Trophoblast cell (in vitro differentiated cells and primary cell): ENCODE measurements at regions not wholly inside any gene's neighbourhood (a gene's known extent, or its start where the extent isn't known, plus 50 kb on each side); places are given as distances from the start of the nearest gene placed in this dataset.

ENCODE experiments used
- DNase-seq, 2 donors: peaks; one replicate each; pipeline ENCODE4 v3.0.0-alpha.2; 2016
- H2AFZ ChIP-seq: 2 replicates; pipeline ENCODE4 v1.6.1; 2013; ENCODE audit warnings: low read length, moderate library complexity, mild to moderate bottlenecking; ENCODE audit not compliant: insufficient read depth, poor library complexity
- H2AK5ac ChIP-seq: 2 replicates; pipeline ENCODE4 v1.6.1; 2013; ENCODE audit warnings: mild to moderate bottlenecking, low read length
- H2BK120ac ChIP-seq: 2 replicates; pipeline ENCODE4 v1.6.1; 2013; ENCODE audit warnings: low read length, mild to moderate bottlenecking, moderate library complexity; ENCODE audit not compliant: insufficient read depth, poor library complexity
- H2BK12ac ChIP-seq: 2 replicates; pipeline ENCODE4 v1.6.1; 2013; ENCODE audit warnings: mild to moderate bottlenecking, low read length, moderate library complexity
- H2BK5ac ChIP-seq: 2 replicates; pipeline ENCODE4 v1.6.1; 2013; ENCODE audit warnings: low read length, low read depth, moderate library complexity, mild to moderate bottlenecking; ENCODE audit not compliant: poor library complexity
- H3K14ac ChIP-seq: 2 replicates; pipeline ENCODE4 v1.6.1; 2013; ENCODE audit warnings: mild to moderate bottlenecking, low read length
- H3K18ac ChIP-seq: 2 replicates; pipeline ENCODE4 v1.6.1; 2013; ENCODE audit warnings: mild to moderate bottlenecking, low read length
- H3K23ac ChIP-seq: 2 replicates; pipeline ENCODE4 v1.6.1; 2013; ENCODE audit warnings: low read length
- H3K27ac ChIP-seq: 2 replicates; pipeline ENCODE4 v1.5.1; 2013; ENCODE audit warnings: low read depth, mild to moderate bottlenecking, inconsistent platforms, low read length, moderate library complexity
- H3K27me3 ChIP-seq: 2 replicates; pipeline ENCODE4 v1.6.1; 2013; ENCODE audit warnings: inconsistent platforms, mild to moderate bottlenecking, low read length, moderate library complexity; ENCODE audit not compliant: insufficient read depth
- H3K36me3 ChIP-seq, 2 experiments: 1 replicate in 1 of 2; 2 replicates in 1 of 2; pipeline ENCODE4 v1.6.1; 2013; ENCODE audit warnings: low read length in 2 of 2, mild to moderate bottlenecking in 2 of 2, moderate library complexity in 1 of 2; ENCODE audit not compliant: insufficient read depth in 2 of 2, control insufficient read depth in 1 of 2
- H3K4ac ChIP-seq: 2 replicates; pipeline ENCODE4 v1.6.1; 2013; ENCODE audit warnings: low read depth, mild to moderate bottlenecking, low read length, moderate library complexity
- H3K4me1 ChIP-seq, 2 experiments: 1 replicate in 1 of 2; 2 replicates in 1 of 2; pipeline ENCODE4 v1.6.1; 2013; ENCODE audit warnings: low read length in 2 of 2, mild to moderate bottlenecking in 2 of 2, moderate library complexity in 1 of 2; ENCODE audit not compliant: insufficient read depth in 2 of 2, control insufficient read depth in 1 of 2
- H3K4me2 ChIP-seq: 2 replicates; pipeline ENCODE4 v1.6.1; 2013; ENCODE audit warnings: inconsistent platforms, mild to moderate bottlenecking, low read length, moderate library complexity
- H3K4me3 ChIP-seq: 2 replicates; pipeline ENCODE4 v1.5.1; 2013; ENCODE audit warnings: mild to moderate bottlenecking, low read depth, low read length, inconsistent platforms
- H3K79me1 ChIP-seq: one replicate; pipeline ENCODE4 v1.6.1; 2013; ENCODE audit warnings: low read length
- H3K79me2 ChIP-seq: 2 replicates; pipeline ENCODE4 v1.6.1; 2013; ENCODE audit warnings: low read length, mild to moderate bottlenecking; ENCODE audit not compliant: control insufficient read depth, insufficient read depth, poor library complexity
- H3K9ac ChIP-seq: 2 replicates; pipeline ENCODE4 v1.6.1; 2013; ENCODE audit warnings: mild to moderate bottlenecking, low read length
- H3K9me3 ChIP-seq: 2 replicates; pipeline ENCODE4 v1.6.1; 2013; ENCODE audit warnings: low read depth, mild to moderate bottlenecking, control low read depth, inconsistent platforms, low read length; ENCODE audit not compliant: insufficient read depth
- H4K12ac ChIP-seq: 2 replicates; pipeline ENCODE4 v1.6.1; 2013; ENCODE audit warnings: low read depth, mild to moderate bottlenecking, low read length, moderate library complexity
- H4K8ac ChIP-seq: 2 replicates; pipeline ENCODE4 v1.6.1; 2013; ENCODE audit warnings: low read depth, mild to moderate bottlenecking, low read length, moderate library complexity
- H4K91ac ChIP-seq: one replicate; pipeline ENCODE4 v1.6.1; 2013; ENCODE audit warnings: low read depth, mild to moderate bottlenecking, low read length, moderate library complexity
- WGBS: extraction: QIAGEN DNeasy Blood & Tissue Kit; methylation state at CpG from one replicate; pipeline ENCODE4 v1.1.7; 2013; ENCODE audit warnings: missing lambda C conversion rate; ENCODE audit not compliant: insufficient read length, insufficient coverage; ENCODE audit errors: extremely low coverage; 5-methylcytosine and 5-hydroxymethylcytosine counted together

- H2BK120ac ChIP-seq = no peak overlapping the region
- H3K18ac ChIP-seq = no peak overlapping the region
- H3K4me1 ChIP-seq = no peaks in the 10 kb centered on the region
- no CpG with 5 or more reads among the region's 1 CpG for WGBS
- H3K23ac ChIP-seq = no peak overlapping the region
- no peaks in the 10 kb centered on the region for H3K9me3 ChIP-seq
- no peak overlapping the region for H3K4me3 ChIP-seq
- no peak overlapping the region for H4K12ac ChIP-seq
- H3K79me2 ChIP-seq = no peaks in the 10 kb centered on the region
- no peaks in the 10 kb centered on the region for H3K27me3 ChIP-seq
- no peak overlapping the region for H3K14ac ChIP-seq
- H3K9ac ChIP-seq = no peak overlapping the region
- H4K91ac ChIP-seq = no peak overlapping the region
- no peak overlapping the region for H2AFZ ChIP-seq
- H3K36me3 ChIP-seq = no peaks in the 10 kb centered on the region
- no peak overlapping the region for H3K27ac ChIP-seq
- H3K4me2 ChIP-seq = no peak overlapping the region
- H2BK12ac ChIP-seq = no peak overlapping the region
- no peak overlapping the region for H2BK5ac ChIP-seq
- no peak overlapping the region for H3K4ac ChIP-seq
- H2AK5ac ChIP-seq = no peak overlapping the region
- H3K79me1 ChIP-seq = no peaks in the 10 kb centered on the region
- no peak for DNase-seq
- no peak overlapping the region for H4K8ac ChIP-seq
Measured at GRCh38 chr6:153412519-153412918, 281.4 kb upstream of the RGS17 start.

- Histone ChIP-seq H2BK120ac (no peak overlapping the region), H4K91ac (no peak overlapping the region), H3K14ac (no peak overlapping the region), H3K36me3 (no peaks in the 10 kb centered on the region), H4K12ac (no peak overlapping the region), H3K18ac (no peak overlapping the region), H3K9me3 (no peaks in the 10 kb centered on the region), H2BK12ac (no peak overlapping the region), H3K4me3 (no peak overlapping the region), H3K4me1 (no peaks in the 10 kb centered on the region), H3K27me3 (no peaks in the 10 kb centered on the region), H2BK5ac (no peak overlapping the region), H3K23ac (no peak overlapping the region), H3K79me1 (no peaks in the 10 kb centered on the region), H3K79me2 (no peaks in the 10 kb centered on the region), H3K4ac (no peak overlapping the region), H4K8ac (no peak overlapping the region), H2AK5ac (no peak overlapping the region), H3K27ac (no peak overlapping the region), H2AFZ (no peak overlapping the region), H3K4me2 (no peak overlapping the region), H3K9ac (no peak overlapping the region)
- DNase-seq = no peak
- WGBS = no CpG with 5 or more reads among the region's 3 CpGs
Measured at GRCh38 chr6:153411070-153411648, 280.1 kb upstream of the RGS17 start.

GRCh38 chr6:153405931-153406330, 274.8 kb upstream of the RGS17 start:
- no peaks in the 10 kb centered on the region for H3K79me2 ChIP-seq
- no peaks in the 10 kb centered on the region for H3K9me3 ChIP-seq
- no CpG with 5 or more reads among the region's 4 CpGs for WGBS
- no peak overlapping the region for H3K4me2 ChIP-seq
- no peak overlapping the region for H2AK5ac ChIP-seq
- no peak overlapping the region for H3K4ac ChIP-seq
- H3K23ac ChIP-seq = no peak overlapping the region
- no peak overlapping the region for H4K91ac ChIP-seq
- no peaks in the 10 kb centered on the region for H3K36me3 ChIP-seq
- no peak overlapping the region for H4K8ac ChIP-seq
- no peak overlapping the region for H2AFZ ChIP-seq
- DNase-seq = no peak
- H3K9ac ChIP-seq = no peak overlapping the region
- no peak overlapping the region for H2BK5ac ChIP-seq
- H3K79me1 ChIP-seq = no peaks in the 10 kb centered on the region
- no peaks in the 10 kb centered on the region for H3K27me3 ChIP-seq
- H3K27ac ChIP-seq = no peak overlapping the region
- no peak overlapping the region for H2BK12ac ChIP-seq
- no peak overlapping the region for H3K14ac ChIP-seq
- H3K4me1 ChIP-seq = no peaks in the 10 kb centered on the region
- H4K12ac ChIP-seq = no peak overlapping the region
- H3K4me3 ChIP-seq = no peak overlapping the region
- no peak overlapping the region for H2BK120ac ChIP-seq
- no peak overlapping the region for H3K18ac ChIP-seq

GRCh38 chr6:153401751-153402150, 270.7 kb upstream of the RGS17 start:
- no peaks in the 10 kb centered on the region for H3K27me3 ChIP-seq
- H2BK12ac ChIP-seq = no peak overlapping the region
- H3K36me3 ChIP-seq = no peaks in the 10 kb centered on the region
- no peak overlapping the region for H2AFZ ChIP-seq
- H2AK5ac ChIP-seq = no peak overlapping the region
- no peak overlapping the region for H3K23ac ChIP-seq
- no peak overlapping the region for H3K4me2 ChIP-seq
- H2BK5ac ChIP-seq = no peak overlapping the region
- H3K9ac ChIP-seq = no peak overlapping the region
- H3K18ac ChIP-seq = no peak overlapping the region
- no peak overlapping the region for H3K14ac ChIP-seq
- no peaks in the 10 kb centered on the region for H3K79me1 ChIP-seq
- H4K12ac ChIP-seq = no peak overlapping the region
- H3K4me1 ChIP-seq = no peaks in the 10 kb centered on the region
- WGBS = no CpG with 5 or more reads among the region's 2 CpGs
- no peak overlapping the region for H3K4ac ChIP-seq
- no peak overlapping the region for H4K91ac ChIP-seq
- no peak overlapping the region for H4K8ac ChIP-seq
- H3K9me3 ChIP-seq = no peaks in the 10 kb centered on the region
- no peaks in the 10 kb centered on the region for H3K79me2 ChIP-seq
- H3K4me3 ChIP-seq = no peak overlapping the region
- no peak for DNase-seq
- H2BK120ac ChIP-seq = no peak overlapping the region
- no peak overlapping the region for H3K27ac ChIP-seq
